Inflammatory macrophage treated with lipopolysaccharide for 1 hour (primary cell): ENCODE measurements at regions not wholly inside any gene's neighbourhood (a gene's known extent, or its start where the extent isn't known, plus 50 kb on each side); places are given as distances from the start of the nearest gene placed in this dataset.
A peak's percentile ranks its signal among the peaks of the same experiment; 100 is the strongest.

ENCODE experiments used
- DNase-seq, 2 donors: peaks; one replicate each; pipeline ENCODE4 v3.0.0-alpha.2; 2020 to 2022

DNA sequence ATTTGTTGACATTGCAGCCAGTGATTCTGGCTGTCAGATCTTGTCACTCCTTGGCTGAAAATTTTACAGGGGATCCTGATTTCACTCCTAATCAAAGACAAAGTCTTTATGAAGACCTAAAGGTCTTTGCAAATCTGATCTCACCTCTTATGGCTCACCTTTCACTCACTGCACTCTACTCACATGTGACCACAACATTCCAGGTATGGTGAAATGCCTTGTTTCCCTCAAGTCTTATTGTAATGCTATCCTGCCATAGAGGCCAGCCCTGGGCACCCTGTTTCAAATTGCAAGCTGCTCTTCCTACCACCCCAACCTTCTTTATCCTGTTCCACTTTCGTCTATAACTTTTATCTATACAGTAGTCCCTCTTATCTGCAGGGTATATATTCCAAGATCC lies 200.1 kb downstream of the NDFIP2 start:
- no peak for DNase-seq

GRCh38 chr13:79680485-79680884 lies 199.5 kb downstream of the NDFIP2 start:
- DNase-seq, result no peak

- DNase-seq, result peak; percentile 39 to 88
Observed at GRCh38 chr13:79679334-79679733, 198.4 kb downstream of the NDFIP2 start.

DNA sequence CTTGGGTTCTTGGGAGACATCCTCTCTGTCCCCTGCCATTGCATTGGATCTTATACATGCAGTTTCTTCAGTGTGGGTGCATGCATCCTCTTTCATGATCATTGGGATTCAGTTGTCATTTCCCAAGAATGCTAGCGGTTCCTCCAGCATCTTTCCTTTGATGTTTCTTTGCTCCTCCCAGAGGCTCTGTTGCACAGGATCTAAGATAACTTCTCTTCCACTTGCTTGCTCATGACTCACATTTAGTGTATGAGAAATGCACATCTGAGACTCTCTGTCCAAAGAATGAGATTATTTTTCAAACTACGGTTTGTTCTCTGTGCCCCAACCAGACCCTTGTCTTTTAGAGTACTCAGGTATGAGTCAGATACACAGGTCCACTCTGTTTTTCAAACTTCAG lies 197.1 kb downstream of the NDFIP2 start:
- no peak for DNase-seq

- DNase-seq, result no peak
Observed at GRCh38 chr13:79675931-79676660, 195.1 kb downstream of the NDFIP2 start.

- DNase-seq, result no peak
Observed at GRCh38 chr13:79674765-79675515, 194.0 kb downstream of the NDFIP2 start.

- no peak for DNase-seq
Observed at GRCh38 chr13:79673993-79674377, 193.0 kb downstream of the NDFIP2 start.

GRCh38 chr13:79673310-79673992 lies 192.5 kb downstream of the NDFIP2 start:
- DNase-seq, result no peak

GRCh38 chr13:79671420-79671819 lies 190.5 kb downstream of the NDFIP2 start:
- no peak for DNase-seq

GRCh38 chr13:79668201-79668752 lies 187.3 kb downstream of the NDFIP2 start:
- DNase-seq, result no peak

GRCh38 chr13:79667771-79668170 lies 186.8 kb downstream of the NDFIP2 start:
- no peak for DNase-seq

GRCh38 chr13:79663977-79664636 lies 183.2 kb downstream of the NDFIP2 start:
- no peak for DNase-seq

DNA sequence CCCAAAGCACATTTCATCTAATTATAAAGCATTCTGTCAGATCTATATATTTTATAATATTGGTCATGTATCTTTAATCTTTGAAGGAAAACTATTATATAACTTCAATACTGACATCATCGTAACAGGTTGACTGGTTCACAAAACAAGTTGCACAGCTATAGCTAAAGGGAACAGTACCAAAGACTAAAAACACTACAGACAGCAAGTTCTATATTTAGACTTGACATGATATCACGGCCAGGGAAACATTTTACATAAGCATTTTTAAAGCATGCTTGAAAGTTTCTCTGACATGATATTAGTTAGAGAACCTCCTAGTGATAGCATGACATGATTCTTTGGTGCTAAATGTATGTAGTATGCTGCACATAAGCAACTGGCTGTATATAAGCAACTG lies 182.5 kb downstream of the NDFIP2 start:
- no peak for DNase-seq

GRCh38 chr13:79662882-79663281 lies 181.9 kb downstream of the NDFIP2 start:
- no peak for DNase-seq

DNA sequence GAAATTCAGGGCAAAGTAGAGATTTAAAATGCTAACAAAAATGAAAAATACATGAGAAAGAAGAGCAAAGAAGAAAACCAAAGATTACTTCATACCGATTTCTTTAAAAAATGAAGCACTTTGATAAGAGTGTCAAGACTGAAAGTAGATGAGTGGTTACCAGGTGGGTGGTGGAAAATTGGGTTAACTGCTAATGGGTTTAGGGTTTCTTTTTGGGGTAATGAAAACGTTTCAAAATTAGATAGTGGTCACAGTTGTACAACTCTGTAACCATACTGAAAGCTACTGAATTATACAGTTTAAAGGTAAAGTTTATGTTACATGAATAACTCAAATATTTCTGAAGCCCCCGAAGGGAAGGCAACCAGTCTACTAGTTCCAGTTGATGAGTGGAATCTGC lies 179.4 kb downstream of the NDFIP2 start:
- no peak for DNase-seq

GRCh38 chr13:79659121-79659521 lies 178.2 kb downstream of the NDFIP2 start:
- DNase-seq, result no peak

DNA sequence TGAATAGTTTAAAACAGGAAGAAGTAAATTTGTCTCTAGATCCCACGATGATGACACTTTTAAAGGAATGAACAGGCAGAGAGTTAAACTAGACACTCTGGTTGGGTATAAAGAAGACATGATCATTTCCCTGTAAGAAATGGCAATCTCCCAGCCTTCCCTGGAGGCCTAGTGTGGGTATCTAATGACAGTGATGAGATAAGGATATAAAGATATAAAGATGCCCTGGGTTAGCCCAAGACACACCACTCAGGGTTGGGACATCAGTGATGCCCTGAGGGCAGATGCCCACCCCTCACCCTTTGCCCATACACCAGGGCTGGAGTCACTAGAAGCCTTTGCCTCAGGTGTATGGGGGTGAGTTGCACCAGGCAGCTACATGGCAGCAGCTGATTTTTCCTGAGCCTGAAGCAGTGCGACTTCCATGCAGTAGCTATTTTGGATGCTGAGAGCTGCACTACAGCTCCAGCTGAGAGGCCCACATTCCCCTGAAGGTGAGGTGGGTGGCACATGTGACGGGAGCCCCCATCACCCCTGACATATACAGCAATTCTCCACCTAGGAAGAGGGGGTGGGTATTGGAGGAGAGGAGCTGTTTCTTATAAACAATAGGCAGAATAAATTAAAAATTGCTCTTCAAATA lies 177.5 kb downstream of the NDFIP2 start:
- DNase-seq, result no peak

GRCh38 chr13:79655509-79655908 lies 174.6 kb downstream of the NDFIP2 start:
- no peak for DNase-seq

DNA sequence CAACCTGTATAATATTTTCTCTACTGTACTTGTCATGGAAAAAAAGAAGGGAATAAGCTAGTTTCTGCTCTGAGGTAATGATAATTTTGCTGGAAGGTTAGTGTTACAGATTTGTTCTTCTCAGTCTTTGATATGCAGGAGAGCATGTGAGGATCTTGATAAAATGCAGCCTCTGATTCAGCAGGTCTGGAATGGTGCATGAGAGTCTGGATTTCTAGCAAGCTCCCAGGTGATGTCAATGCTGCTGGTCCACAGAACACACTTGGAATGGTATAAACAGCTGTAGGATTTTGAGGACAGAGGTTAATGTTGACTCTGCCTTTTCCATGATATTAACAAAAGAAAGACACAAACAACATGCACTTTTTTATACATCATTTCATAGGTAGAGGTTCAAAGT lies 173.6 kb downstream of the NDFIP2 start:
- DNase-seq, result no peak

- DNase-seq, result no peak
Observed at GRCh38 chr13:79650688-79651087, 169.7 kb downstream of the NDFIP2 start.

- no peak for DNase-seq
Observed at GRCh38 chr13:79648191-79648590, 167.2 kb downstream of the NDFIP2 start.

DNA sequence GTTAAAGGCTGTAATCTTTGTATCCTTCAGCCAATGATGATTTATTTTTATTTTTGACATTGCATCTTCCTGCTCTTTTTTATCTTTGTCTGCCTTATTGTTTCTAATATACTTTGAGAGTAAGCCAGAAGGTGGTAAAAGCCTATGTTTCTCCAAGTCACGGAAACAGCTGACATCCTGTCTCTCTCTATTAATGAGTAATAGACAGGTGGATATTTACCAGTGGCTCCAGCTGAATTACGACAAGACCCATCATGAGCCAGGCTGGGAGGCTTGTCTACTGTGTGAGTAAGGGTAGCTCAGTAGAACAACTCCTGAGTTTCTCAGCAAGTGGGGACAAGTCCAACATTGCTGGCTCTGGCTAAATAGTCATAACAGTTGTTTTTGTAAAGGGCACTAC lies 166.6 kb downstream of the NDFIP2 start:
- no peak for DNase-seq

DNA sequence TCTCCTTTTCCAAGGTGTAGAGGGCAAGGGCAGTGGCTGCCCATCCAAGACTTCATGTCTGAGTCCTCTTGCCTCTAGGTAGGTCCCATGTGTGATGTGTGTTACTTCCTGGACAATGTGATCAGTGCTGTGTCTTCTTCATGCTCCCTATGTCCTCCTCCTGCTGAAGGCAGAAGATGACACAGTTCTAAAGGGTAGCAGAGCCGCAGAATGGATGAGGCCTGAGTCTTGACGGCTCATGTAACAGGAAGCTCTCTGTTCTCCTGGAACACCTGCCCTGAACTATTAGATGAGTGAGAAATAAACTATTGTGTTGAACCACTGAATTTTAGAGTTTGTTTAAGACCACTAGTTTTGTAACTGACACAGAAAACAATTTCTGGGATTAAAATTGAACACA lies 165.9 kb downstream of the NDFIP2 start:
- DNase-seq, result no peak
